Suprapubic skin (tissue), 4 donors: ENCODE measurements at regions not wholly inside any gene's neighbourhood (a gene's known extent, or its start where the extent isn't known, plus 50 kb on each side); places are given as distances from the start of the nearest gene placed in this dataset.

Source experiments
- POLR2A ChIP-seq, 2 donors: fragments of 450-650 bp; IDR thresholded peaks; one replicate each; pipeline ENCODE4 v1.6.1; 2017; ENCODE audit warnings: antibody characterized with exemption in 2 of 2, mild to moderate bottlenecking in 2 of 2, moderate library complexity in 2 of 2
- POLR2AphosphoS5 ChIP-seq, 3 donors: sonication (generic); formaldehyde crosslinking; IDR thresholded peaks; one replicate each; pipeline ENCODE4 v1.6.1; 2017; ENCODE audit warnings: antibody characterized with exemption in 3 of 3
- TF ChIP-seq, protein P1 (sequence below), 2 donors: fragments of 200-600 bp in 1 of 2; fragments of 450-650 bp in 1 of 2; sonication (generic) in 1 of 2; IDR thresholded peaks; one replicate each; pipeline ENCODE4 v1.5.1; 2016 to 2019; ENCODE audit warnings: antibody characterized with exemption in 2 of 2, mild to moderate bottlenecking in 1 of 2, moderate library complexity in 1 of 2

GRCh38 chr9:21549251-21549765 lies 67.2 kb upstream of the IFNE start:
- no peak for TF ChIP-seq POLR2A (IDR thresholded peaks at IDR 0.05)
- TF ChIP-seq POLR2AphosphoS5 (IDR thresholded peaks at IDR 0.05) = no peak
- TF ChIP-seq, protein P1, sequence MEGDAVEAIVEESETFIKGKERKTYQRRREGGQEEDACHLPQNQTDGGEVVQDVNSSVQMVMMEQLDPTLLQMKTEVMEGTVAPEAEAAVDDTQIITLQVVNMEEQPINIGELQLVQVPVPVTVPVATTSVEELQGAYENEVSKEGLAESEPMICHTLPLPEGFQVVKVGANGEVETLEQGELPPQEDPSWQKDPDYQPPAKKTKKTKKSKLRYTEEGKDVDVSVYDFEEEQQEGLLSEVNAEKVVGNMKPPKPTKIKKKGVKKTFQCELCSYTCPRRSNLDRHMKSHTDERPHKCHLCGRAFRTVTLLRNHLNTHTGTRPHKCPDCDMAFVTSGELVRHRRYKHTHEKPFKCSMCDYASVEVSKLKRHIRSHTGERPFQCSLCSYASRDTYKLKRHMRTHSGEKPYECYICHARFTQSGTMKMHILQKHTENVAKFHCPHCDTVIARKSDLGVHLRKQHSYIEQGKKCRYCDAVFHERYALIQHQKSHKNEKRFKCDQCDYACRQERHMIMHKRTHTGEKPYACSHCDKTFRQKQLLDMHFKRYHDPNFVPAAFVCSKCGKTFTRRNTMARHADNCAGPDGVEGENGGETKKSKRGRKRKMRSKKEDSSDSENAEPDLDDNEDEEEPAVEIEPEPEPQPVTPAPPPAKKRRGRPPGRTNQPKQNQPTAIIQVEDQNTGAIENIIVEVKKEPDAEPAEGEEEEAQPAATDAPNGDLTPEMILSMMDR (IDR thresholded peaks at IDR 0.05) = no peak
